ENCODE measurements at regions not wholly inside any gene's neighbourhood (a gene's known extent, or its start where the extent isn't known, plus 50 kb on each side); places are given as distances from the start of the nearest gene placed in this dataset.

GRCh38 chr1:208892147-208892546 lies 648.0 kb upstream of the PLXNA2 start:
- TF ChIP-seq MAX (IDR thresholded peaks at IDR 0.05), result no peak
- TF ChIP-seq YY1 (IDR thresholded peaks at IDR 0.05; ENCODE audit: low read depth), result no peak
- no peak for TF ChIP-seq RAD21 (IDR thresholded peaks at IDR 0.05; ENCODE audit: low read depth)
- no peak for TF ChIP-seq REST (IDR thresholded peaks at IDR 0.05; ENCODE audit: low read depth)

- no peak for TF ChIP-seq EP300 (IDR thresholded peaks at IDR 0.05; ENCODE audit: borderline replicate concordance)
- TF ChIP-seq FOXM1 (IDR thresholded peaks at IDR 0.05; ENCODE audit: borderline replicate concordance, low read depth), result no peak
- TF ChIP-seq TCF12 (IDR thresholded peaks at IDR 0.05; ENCODE audit: low read depth), result no peak
- TF ChIP-seq ZBTB7A (IDR thresholded peaks at IDR 0.05; ENCODE audit: low read depth), result no peak
- no peak for TF ChIP-seq TEAD4 (IDR thresholded peaks at IDR 0.05)
- no peak for TF ChIP-seq USF1 (IDR thresholded peaks at IDR 0.05)
- TF ChIP-seq CEBPB (IDR thresholded peaks at IDR 0.05), result no peak
- TF ChIP-seq TAF1 (IDR thresholded peaks at IDR 0.05; ENCODE audit: low read depth), result no peak
- TF ChIP-seq EGR1 (IDR thresholded peaks at IDR 0.05), result no peak
- TF ChIP-seq RAD21 (IDR thresholded peaks at IDR 0.05; ENCODE audit: low read depth), result no peak
- no peak for TF ChIP-seq MAX (IDR thresholded peaks at IDR 0.05)
These were observed 649.1 kb upstream of the PLXNA2 start for GRCh38 chr1:208893251-208893650.

- TF ChIP-seq TAF1 (IDR thresholded peaks at IDR 0.05; ENCODE audit: low read depth) (no peak), FOXM1 (IDR thresholded peaks at IDR 0.05; ENCODE audit: borderline replicate concordance, low read depth) (no peak), CEBPB (IDR thresholded peaks at IDR 0.05) (no peak), TCF12 (IDR thresholded peaks at IDR 0.05; ENCODE audit: low read depth) (no peak), EGR1 (IDR thresholded peaks at IDR 0.05) (no peak), CREB1 (IDR thresholded peaks at IDR 0.05; ENCODE audit: low read depth) (no peak), NFIC (IDR thresholded peaks at IDR 0.05) (no peak), TEAD4 (IDR thresholded peaks at IDR 0.05) (no peak), MAX (IDR thresholded peaks at IDR 0.05) (no peak), YY1 (IDR thresholded peaks at IDR 0.05; ENCODE audit: low read depth) (no peak), REST (IDR thresholded peaks at IDR 0.05; ENCODE audit: low read depth) (no peak), RAD21 (IDR thresholded peaks at IDR 0.05; ENCODE audit: low read depth) (no peak), USF1 (IDR thresholded peaks at IDR 0.05) (no peak)
These were observed 651.0 kb upstream of the PLXNA2 start for GRCh38 chr1:208895181-208895580.

GRCh38 chr1:208895820-208896219 lies 651.6 kb upstream of the PLXNA2 start:
- TF ChIP-seq ZBTB7A (IDR thresholded peaks at IDR 0.05; ENCODE audit: low read depth) (no peak), CREB1 (IDR thresholded peaks at IDR 0.05; ENCODE audit: low read depth) (no peak), REST (IDR thresholded peaks at IDR 0.05; ENCODE audit: low read depth) (no peak), MAX (IDR thresholded peaks at IDR 0.05) (no peak), EGR1 (IDR thresholded peaks at IDR 0.05) (no peak), TCF12 (IDR thresholded peaks at IDR 0.05; ENCODE audit: low read depth) (no peak), YY1 (IDR thresholded peaks at IDR 0.05; ENCODE audit: low read depth) (no peak), NFIC (IDR thresholded peaks at IDR 0.05) (no peak), TAF1 (IDR thresholded peaks at IDR 0.05; ENCODE audit: low read depth) (no peak), EP300 (IDR thresholded peaks at IDR 0.05; ENCODE audit: borderline replicate concordance) (no peak), RAD21 (IDR thresholded peaks at IDR 0.05; ENCODE audit: low read depth) (no peak), FOXM1 (IDR thresholded peaks at IDR 0.05; ENCODE audit: borderline replicate concordance, low read depth) (no peak), TEAD4 (IDR thresholded peaks at IDR 0.05) (no peak), CEBPB (IDR thresholded peaks at IDR 0.05) (no peak), USF1 (IDR thresholded peaks at IDR 0.05) (no peak)

Data from Ishikawa (cell line).